ENCODE measurements at regions not wholly inside any gene's neighbourhood (a gene's known extent, or its start where the extent isn't known, plus 50 kb on each side); places are given as distances from the start of the nearest gene placed in this dataset.

GRCh38 chr2:164427111-164427510, 194.2 kb downstream of the GRB14 start:
- no peak for TF ChIP-seq CTCF (conservative IDR thresholded peaks at IDR 0.05; ENCODE audit: low read depth)
- H3K27ac ChIP-seq = no peak overlapping the region
- POLR2A ChIA-PET (ENCODE audit: low non-redundant PET) = no interaction called here
- DNase-seq (ENCODE audit: low spot score) = no peak
- CTCF ChIA-PET = no interaction called here

- ChIA-PET CTCF (no interaction called here), POLR2A (ENCODE audit: low non-redundant PET) (no interaction called here)
- no peak overlapping the region for H3K27ac ChIP-seq
- no peak for DNase-seq (ENCODE audit: low spot score)
- TF ChIP-seq CTCF (conservative IDR thresholded peaks at IDR 0.05; ENCODE audit: low read depth) = no peak
Observed at GRCh38 chr2:164420787-164421186, 200.5 kb downstream of the GRB14 start.

GRCh38 chr2:164412831-164413230, 208.5 kb downstream of the GRB14 start:
- no peak for TF ChIP-seq CTCF (conservative IDR thresholded peaks at IDR 0.05; ENCODE audit: low read depth)
- ChIA-PET CTCF (interaction anchor here (0.5 kb wide), 1 partner anchor 16 kb away, joined by 3 read pairs; no protein-coding TSS in a partner anchor), POLR2A (ENCODE audit: low non-redundant PET) (no interaction called here)
- no peak for DNase-seq (ENCODE audit: low spot score)
- H3K27ac ChIP-seq = no peak overlapping the region

- POLR2A ChIA-PET (ENCODE audit: low non-redundant PET) = no interaction called here
- no peak for TF ChIP-seq CTCF (conservative IDR thresholded peaks at IDR 0.05; ENCODE audit: low read depth)
- no peak for DNase-seq (ENCODE audit: low spot score)
- CTCF ChIA-PET = no interaction called here
- H3K27ac ChIP-seq = no peak overlapping the region
Observed at GRCh38 chr2:164389411-164389810, 231.9 kb downstream of the GRB14 start.

- POLR2A ChIA-PET (ENCODE audit: low non-redundant PET) = no interaction called here
- TF ChIP-seq CTCF (conservative IDR thresholded peaks at IDR 0.05; ENCODE audit: low read depth) = no peak
- peak; percentile 68 for DNase-seq (ENCODE audit: low spot score)
- no peak overlapping the region; the same call in 1 of the 2 replicates for H3K27ac ChIP-seq
- CTCF ChIA-PET = interaction anchor here (0.6 kb wide), 1 partner anchor 14 kb away, joined by 3 read pairs; no protein-coding TSS in a partner anchor
Observed at GRCh38 chr2:164388511-164388910, 232.8 kb downstream of the GRB14 start.

GRCh38 chr2:164386231-164386630, 235.1 kb downstream of the GRB14 start:
- no peak for TF ChIP-seq CTCF (conservative IDR thresholded peaks at IDR 0.05; ENCODE audit: low read depth)
- H3K27ac ChIP-seq = no peak overlapping the region
- CTCF ChIA-PET = no interaction called here
- POLR2A ChIA-PET (ENCODE audit: low non-redundant PET) = no interaction called here
- no peak for DNase-seq (ENCODE audit: low spot score)

- ChIA-PET CTCF (no interaction called here), POLR2A (ENCODE audit: low non-redundant PET) (no interaction called here)
- no peak for TF ChIP-seq CTCF (conservative IDR thresholded peaks at IDR 0.05; ENCODE audit: low read depth)
- DNase-seq (ENCODE audit: low spot score) = no peak
- H3K27ac ChIP-seq = no peak overlapping the region
Observed at GRCh38 chr2:164384434-164384833, 236.8 kb downstream of the GRB14 start.

All from RWPE1 (cell line).